HuH-7.5 (cell line): ENCODE measurements at regions not wholly inside any gene's neighbourhood (a gene's known extent, or its start where the extent isn't known, plus 50 kb on each side); places are given as distances from the start of the nearest gene placed in this dataset.

Experiments used
- DNase-seq: peaks from one replicate; pipeline ENCODE4 v3.0.0; 2011; ENCODE audit warnings: low spot score

DNA sequence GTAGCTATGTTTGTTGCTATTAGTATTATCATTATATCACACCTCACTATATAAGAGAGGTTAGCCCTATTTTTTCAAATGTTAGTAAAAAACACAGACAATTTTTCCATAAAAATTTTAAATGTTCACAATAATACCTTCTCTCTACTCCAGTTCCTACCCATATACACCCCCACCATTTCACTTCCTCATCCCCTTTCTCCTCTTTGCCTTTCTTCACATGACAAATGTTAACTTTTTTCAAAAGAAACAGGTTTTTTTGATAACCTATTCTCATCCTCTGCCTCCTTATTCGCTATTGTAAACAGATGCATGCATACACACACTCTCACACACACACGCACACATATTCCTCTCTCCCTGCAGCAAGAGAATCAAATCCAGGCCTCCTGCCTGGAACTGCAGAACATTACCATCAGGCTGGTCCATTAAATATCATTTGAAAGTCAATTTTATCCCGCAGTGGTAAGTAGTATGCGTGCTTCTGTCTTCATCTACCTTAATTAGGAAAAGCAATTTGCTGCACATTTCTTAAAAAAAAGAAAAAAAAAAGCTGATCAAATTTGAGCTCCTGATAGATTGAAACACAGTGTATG is 55.5 kb downstream of the MID1IP1 start:
- no peak for DNase-seq

DNA sequence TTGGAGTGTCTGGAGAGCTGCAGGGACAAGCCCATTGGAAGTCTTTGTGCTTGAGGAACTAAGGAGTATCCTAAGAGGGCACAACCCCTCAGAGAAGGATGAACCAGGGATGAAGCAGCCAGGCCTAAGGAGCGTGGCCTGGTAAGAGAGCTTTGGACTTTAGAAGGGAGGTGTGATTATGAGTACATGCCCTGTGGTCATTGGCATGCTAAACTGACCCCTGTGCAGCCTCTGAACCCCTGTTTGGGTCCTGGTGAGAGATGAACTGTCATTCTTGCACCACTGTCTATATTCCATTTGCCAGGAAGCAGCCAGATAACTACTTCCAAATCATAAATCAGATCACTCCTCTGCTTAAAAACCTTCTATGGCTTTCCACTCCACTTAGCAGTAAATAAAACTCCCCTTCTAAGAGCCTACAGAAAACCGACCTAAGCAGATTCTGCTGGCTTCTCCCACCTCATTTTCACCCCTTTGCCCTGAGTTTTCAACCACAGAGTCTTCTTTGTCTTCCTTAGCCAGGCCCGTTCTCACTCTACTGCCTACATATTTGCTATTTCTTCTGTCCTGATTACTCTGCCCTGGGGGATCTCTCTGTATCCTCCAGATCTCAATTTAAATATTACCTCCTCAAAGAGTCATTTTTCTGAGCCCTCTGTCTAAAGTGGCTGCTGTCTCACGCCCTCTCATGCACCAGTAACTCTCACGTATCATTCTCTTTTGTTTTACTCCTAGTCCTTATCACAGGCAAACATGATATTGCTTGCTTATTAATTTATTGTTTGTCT is 56.7 kb downstream of the MID1IP1 start:
- DNase-seq = no peak

DNA sequence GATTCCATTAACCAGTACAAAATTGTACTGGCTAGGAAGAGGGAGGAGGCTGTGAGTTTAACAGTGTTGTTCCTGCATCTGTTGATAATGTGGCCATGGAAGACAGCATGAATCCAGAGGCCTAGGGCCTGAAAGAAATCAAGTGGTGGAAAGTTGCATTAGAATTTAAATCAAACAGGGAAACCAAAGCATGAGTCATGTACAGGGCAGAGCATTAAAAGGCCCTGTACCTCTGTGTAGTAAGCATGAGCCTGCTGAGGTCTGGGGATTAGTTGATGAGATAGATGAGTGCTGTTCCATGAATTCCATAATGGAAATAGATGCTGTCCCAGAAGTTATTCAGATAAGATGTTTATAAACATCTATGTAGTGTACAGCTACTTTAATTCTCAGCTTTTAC is 58.3 kb downstream of the MID1IP1 start:
- no peak for DNase-seq

DNA sequence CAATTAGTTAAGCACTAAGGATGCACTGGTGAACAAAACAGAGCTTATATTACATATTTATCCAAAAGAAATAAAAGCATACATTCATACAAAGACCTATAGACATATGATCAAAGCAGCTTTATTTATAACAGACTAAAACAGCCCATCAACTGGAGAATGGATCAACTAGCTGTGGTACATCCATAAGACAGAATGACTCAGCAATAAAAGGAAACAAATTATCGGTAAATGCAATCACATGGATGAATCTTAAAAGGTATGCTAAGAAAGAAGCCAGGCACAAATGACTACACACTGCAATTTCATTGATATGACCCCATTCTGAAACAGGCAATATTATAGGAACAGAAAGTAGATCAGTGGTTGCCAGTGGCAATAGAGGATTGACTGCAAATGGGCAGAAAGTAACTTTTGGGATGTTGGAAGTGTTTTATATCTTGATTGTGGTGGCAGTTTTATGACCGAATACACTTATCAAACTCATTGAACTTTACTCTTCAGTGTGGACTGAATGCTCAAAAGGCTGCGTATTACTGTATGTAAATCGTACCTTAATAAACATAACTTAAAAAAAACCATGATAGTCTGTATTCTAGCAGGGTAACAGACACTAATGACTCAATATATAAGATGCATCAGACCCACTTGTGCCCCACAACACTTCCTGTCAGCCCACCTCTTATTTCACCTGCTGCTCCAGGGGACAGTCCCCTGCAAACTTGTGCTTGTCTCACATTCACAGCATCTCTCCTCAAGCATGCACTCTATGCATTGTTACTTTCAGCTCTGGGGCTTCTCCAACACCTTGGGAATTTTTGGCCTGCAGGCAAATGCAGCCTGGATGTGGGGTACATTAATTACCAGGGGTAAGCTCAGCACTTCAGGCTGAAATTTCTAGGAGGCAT is 59.1 kb downstream of the MID1IP1 start:
- no peak for DNase-seq

DNA sequence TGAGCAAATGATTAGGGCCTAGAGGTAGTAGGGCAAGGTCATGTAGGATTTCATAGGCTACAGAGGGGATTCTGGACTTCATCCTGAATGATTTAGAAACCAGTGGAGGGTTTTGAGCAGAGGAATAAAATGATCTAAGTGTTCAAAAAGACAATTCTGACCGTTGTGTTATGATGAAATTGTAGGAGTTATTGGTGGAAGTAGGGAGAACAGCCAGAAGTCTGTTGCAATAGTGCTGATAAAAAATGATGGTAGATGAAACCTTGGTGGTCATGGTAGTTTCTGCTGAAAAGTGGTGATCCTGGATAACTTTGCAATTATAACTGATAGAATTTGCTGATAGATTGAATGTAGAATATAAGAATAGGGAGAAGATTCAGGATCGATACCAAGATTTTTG is 60.2 kb downstream of the MID1IP1 start:
- no peak for DNase-seq

DNA sequence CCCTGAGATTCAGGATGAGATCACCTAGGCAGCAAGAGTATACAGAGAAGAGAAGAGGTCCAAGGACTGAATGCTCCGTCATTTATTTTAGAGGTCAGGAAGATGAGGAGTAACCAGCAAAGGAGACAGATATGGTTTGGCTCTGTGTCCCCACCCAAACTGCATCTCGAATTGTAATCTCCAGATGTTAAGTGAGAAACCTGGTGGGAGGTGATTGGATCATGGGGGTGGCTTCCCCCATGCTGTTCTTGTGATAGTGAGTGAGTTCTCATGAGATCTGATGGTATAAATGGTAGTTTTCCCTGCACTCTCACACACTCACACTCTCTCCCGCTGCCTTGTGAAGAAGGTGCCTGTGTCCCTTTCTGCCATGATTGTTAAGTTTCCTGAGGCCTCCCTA is 60.8 kb downstream of the MID1IP1 start:
- no peak for DNase-seq

DNA sequence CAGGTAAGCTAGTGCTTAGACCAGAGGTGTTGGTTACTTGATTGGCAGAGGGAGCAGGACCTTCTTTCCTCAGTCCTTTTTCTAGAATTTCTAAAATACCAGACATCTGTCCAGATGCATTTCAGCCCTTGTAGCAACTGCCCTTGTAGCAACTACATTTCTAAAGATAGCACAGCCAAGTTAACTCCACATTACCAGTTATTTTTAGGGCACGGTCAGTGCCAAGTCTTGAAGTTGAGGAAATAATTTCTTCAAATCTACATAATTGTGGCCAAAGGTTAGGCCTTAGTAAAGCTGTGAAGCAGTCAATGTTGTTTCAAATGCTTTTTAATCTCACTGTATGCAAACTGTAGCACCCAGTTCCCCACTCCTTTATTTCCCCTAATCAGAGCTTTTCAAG is 62.9 kb downstream of the MID1IP1 start:
- no peak for DNase-seq

DNA sequence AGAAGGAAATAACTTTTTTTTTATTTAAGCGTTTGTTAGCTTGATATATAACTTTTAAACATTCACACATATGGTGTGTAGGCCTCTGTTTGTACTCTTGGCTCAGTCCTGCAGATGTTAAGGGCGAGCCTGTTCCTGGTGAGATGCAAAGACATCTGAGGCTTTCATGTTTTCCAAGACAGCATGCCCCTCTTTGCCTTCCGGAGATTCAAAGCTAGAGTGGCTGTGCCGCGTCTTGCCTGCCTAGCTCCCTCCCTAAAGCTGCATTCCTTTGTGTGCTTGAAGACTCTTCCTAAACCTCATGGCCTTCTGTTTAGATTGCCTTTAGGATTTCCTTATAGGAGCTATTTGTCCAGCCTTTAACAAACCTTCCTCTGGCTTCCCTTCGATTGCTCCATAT is 67.1 kb downstream of the MID1IP1 start:
- no peak for DNase-seq

DNA sequence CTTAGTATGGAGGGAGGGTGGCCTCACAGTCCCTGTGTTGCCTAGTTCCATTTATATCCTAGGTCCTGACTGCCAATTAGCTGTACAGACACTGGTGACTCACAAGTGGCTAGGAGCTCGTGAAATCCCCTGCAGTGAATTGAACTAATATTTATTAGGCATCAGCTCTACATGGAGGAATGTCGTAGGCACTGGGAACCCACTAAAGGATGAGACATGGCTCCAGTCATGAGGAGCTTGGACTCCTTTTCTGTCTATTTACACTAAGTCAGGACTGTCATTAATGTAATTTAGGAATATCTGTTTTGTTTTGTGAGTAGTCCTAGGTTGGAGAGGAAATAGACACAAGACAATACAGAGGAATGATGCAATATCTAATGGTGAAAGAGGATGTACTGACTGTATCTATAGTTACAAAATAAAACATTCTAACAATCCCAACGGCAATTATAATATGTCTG is 67.7 kb downstream of the MID1IP1 start:
- no peak for DNase-seq

DNA sequence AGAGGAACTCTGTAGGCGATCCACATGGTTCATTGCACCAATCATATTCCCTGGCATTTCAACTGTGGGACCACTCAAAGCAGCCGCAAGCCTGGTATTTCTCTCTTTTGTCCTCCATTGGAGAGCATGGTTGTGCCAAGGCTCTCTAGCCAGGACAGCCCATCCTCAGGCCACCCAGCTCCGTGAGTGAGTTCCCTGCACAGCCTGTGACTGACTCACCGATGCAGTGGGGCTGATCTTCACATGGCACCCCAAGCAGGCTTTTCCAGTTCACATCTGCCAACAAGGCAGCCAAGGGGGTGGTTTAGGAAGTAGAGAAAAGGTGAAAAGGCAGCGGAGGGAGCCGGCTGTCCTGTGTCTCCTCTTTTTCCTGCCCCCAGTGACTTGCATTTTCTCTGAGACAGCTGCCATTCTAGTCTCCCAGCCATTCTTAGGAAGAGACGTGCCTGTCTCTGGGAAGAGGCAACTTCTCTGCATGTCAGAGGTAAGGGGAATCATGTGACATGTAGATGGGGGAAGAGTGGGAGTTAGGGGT is 69.2 kb downstream of the MID1IP1 start:
- DNase-seq = no peak

DNA sequence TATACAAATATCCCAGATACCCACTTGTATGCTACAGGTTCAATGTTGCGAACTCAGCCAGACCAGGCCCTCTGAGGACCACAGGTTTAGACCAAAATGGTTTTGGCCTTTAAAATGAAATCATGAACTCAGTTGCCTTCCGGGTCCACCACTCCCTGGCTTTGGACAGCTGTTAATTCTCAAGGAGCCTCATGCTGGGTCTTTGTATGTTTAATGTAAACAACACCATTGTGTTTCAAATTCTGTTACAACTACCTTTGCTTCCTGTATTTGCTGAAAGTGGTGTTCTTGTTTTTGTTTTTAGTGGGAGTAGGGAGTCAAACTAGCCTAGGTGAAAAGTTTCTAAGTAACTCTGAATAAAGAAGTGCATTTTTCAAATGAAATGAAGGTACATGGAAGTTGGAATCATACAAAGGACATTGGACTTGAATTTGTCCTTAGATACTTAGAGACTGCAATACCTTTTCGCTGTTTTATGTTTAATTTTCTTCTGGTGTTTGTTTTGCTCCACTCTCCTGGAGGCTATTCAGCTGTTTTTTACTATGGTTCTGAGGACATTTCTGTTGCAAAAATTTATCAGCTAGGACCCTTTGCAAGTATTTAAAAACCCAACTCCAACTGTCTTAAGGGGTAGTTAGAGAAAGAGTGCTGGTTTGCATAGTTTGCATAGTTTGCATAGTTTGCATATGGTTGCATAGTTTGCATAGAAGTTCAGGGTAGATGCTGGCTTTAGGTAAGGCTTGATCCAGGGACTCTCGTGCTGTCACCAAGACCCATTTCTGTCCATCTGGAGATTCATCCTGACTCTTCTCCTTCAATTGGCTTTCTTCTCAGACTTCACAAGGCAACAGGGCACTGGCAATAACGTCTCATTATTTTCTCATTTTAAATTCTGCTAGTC is 70.1 kb downstream of the MID1IP1 start:
- no peak for DNase-seq

DNA sequence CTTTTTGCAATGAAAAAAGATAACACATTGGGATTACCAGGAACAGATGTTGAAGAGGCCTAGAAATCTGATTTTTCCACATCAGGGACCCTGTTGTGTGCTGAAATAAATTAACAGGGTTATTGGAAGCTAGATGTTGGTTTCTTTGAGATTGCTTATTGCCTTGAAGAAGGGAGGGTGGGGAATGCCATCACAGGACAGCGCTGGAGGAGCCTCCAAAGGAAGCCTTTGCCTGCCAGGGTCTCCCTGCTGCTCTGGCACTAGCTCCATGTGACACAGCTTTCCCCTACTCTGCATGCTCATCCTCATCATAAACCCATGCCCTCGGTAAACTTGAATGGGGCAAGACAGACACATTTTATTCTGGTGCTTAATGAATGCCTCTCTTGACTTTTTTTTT is 76.1 kb downstream of the MID1IP1 start:
- DNase-seq = no peak

DNA sequence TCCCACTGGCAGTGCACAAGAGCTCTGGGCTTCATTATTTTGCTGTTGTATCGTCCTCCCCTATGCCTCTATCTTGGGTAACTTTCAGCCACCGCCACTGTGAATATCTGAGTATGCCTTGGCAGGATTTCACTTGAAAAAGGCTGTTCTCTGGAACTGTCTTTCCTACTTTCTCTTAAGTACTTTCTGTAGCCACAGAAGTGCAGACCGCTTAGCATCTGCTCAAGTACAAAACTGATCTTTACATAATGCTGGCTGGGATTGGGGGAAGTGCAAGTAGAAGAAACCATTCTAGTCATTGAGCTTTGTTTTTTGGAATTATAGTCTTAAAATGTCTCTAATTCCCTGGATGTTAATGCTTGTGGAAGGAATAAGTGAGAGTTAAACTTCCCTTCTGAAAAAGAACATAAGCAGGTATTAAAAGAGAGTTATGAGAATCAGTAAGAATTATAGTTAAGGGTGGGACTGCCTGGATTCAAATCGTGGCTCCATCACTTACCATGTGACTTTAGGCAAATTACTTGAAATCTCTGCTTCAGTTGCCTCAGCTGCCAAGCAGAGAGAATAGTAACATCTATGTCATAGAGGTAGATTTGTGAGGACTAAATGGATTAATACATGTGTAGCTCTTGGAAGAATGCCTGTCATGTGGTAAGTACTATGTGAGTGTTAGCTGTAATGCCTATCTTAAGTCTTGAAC is 77.5 kb downstream of the MID1IP1 start:
- no peak for DNase-seq

DNA sequence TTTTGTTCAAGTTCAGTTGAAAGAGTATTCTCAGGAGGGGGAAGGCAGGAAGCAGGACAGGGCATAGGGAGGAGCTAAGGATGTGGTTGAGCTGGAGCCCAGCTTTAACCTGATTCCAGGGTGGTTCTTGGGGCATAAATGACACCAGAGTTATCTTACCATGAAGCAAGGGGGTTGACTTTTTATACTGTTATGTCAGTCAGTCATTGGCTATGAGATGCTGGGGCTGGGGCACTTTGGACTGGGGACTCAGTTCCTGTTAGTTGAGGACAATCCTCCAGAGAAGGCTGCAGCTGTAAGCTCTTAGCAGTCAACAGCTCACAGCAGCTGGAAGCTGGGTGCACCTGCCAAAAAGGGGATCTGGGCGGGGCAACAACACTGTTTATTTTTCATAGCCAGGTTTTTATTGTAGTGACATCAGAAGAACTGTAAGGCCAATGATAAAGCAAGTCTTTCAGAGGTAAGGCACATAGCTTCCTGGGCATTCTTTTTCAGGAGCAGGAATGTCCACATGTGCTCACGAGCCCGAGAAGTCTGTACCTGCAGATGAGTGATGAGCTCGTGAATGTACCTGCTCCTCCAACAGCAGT is 78.5 kb downstream of the MID1IP1 start:
- DNase-seq = no peak

DNA sequence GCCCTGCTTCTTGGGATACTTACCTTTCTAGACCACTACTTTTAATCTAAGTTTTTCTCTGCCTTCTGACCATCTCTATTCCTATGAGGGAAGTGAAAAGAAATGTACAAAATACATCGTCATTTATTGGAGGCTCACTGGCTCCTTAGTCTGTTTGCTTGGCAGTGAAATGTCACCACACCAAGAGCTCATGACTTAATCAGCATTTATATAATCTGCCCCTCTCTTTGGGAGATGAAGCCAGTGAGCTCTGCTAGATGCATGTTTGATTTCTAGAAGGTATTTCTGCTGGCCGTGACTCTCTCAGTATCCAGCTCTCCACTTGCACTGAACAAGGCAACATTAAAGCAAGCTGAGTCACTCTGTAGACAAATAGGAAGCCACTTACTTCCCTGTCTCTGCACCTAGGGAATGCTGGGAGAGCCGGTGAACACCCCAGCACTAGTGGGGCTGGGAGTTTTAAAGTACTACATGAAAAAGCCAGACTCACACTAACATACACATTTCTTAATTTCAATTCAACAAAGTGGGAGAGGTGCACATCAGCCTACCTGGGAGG is 79.1 kb downstream of the MID1IP1 start:
- no peak for DNase-seq

DNA sequence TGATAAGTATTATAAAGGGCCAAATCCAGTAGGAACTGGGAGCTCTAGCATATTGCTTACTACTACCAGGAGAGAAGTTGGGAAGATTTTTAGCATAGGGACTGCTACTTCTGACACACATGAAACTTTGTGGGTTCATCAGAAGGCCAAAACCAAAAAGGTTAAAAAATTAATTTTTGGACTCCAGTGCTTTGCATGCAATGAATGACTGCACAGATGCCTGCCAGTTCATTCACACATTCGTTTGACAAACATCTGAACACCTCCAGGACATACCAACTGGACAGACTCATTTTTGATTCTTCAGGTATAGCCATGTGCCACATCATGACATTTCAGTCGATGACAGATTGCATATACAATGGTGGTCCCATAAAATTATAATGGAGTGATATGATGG is 79.8 kb downstream of the MID1IP1 start:
- no peak for DNase-seq

DNA sequence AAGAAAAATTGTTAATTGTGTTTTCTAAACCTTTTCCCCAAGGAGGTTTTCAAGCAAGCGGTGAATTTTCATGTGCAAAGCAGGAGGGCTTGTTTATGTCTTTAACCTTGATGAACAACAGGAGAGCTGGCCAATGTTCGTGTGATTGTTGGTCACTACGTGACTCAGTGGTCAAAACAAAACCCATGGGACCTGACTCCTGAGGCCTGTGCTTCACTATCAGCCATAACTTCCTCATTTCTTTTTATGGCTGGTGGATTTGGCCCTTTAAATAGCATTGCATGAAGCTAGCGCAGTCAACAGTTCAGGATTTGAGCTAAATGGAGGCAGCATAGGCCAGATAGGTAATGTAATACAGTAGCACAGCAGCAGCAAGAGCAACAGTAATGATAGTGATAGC is 80.5 kb downstream of the MID1IP1 start:
- DNase-seq = no peak

DNA sequence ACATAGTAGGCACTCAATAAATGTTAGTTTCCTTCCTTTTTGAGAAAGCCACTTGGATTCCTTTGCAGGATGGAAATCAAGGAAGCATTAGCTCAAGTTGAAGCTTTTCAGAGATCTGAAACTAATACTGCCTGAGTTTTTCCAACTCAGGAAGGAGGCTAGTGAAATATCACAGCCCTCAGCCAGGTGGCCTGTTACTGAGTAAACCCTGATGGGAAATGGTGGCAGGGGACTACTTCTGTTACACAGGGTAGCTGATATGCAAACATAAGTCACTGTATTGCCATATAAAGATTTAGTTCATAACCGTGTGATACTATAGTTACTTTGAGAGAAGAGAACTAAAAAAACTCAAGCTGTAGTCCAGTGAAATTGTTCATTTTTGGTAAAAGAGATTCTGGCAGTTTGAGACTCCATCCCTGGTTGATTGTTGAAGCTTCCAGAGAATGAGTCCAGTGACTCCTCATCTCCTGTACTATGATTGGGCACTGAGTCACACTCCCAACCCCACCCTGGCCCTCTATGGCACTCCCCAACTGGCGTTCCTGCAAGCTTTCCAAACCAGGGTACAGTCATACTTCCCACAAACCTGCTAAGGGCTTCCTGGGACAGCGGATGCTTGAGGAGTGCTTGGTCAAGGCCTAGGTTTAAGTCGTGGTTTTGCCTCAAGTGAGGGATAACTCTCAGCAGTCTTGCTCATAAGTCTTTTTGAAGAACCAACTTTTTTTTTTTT is 81.8 kb downstream of the MID1IP1 start:
- DNase-seq = no peak

DNA sequence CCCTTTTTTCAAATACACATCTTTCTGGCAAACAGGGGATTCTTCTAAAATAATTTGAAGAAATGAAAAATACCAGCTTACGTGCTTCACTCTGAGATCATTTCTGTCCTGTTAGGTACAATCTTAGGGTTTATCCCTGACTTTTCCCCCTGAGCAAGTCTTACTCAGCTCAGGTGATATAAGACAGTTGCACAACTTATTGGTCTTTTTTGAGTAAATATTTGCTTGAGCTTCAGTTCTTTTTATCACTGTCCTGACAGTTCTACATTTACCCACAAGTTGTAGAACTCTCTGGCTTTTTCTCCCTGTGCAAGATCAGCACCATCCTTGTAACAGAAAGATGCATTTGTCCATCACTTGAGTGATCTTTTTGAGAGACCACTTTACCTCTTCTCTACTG is 84.9 kb downstream of the MID1IP1 start:
- DNase-seq = no peak

DNA sequence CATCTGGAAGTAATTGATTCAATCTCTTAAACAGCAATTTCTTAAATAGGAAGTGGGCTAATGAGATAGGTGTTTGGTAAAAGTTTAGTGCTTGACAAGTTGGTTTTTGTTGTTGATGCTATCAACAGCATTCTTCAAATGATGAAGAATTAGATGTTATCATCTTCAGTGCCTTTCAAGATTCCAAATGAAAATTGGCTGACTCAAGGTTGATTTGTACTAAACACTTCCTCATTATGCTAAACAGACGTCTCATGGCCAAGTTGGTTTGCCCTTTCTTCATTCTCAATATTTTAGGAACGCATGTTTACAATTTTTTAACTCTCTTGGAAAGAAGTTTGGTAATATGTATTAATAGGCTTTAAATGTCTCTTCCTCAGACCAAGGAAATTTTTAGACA is 86.0 kb downstream of the MID1IP1 start:
- DNase-seq = no peak
